ENCODE measurements at regions not wholly inside any gene's neighbourhood (a gene's known extent, or its start where the extent isn't known, plus 50 kb on each side); places are given as distances from the start of the nearest gene placed in this dataset.

DNA sequence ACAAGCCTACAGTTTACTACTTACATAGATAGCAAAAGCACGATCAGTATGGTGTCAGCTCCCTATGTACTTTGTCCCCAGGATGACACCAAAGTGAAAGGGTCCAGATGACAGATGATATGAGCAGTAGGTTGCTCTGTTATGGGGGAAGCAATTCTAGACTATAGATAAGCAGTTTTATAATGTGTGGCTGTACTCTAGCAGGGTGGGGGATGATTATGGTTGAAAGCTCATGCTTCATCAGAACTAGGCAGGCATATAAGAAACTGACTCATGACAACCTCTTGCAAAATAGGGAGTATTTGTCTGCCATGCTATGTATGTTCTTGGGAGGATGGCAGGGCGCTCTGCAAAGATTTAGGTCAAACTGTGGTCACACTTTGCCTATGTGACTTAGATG is 158.2 kb upstream of the ZBED5 start:
- TF ChIP-seq TARDBP (IDR thresholded peaks at IDR 0.05) (no peak), BHLHE40 (IDR thresholded peaks at IDR 0.05; ENCODE audit: borderline replicate concordance) (no peak), SUZ12 (IDR thresholded peaks at IDR 0.05) (no peak), FOXA1 (IDR thresholded peaks at IDR 0.05) (no peak)
